ENCODE measurements at regions not wholly inside any gene's neighbourhood (a gene's known extent, or its start where the extent isn't known, plus 50 kb on each side); places are given as distances from the start of the nearest gene placed in this dataset.
A peak's percentile ranks its signal among the peaks of the same experiment; 100 is the strongest.
"Not testable (repeated sequence)": the region's sequence is repeated elsewhere in the genome, so short reads cannot be mapped to it uniquely, and the experiment has no call there.

DNA sequence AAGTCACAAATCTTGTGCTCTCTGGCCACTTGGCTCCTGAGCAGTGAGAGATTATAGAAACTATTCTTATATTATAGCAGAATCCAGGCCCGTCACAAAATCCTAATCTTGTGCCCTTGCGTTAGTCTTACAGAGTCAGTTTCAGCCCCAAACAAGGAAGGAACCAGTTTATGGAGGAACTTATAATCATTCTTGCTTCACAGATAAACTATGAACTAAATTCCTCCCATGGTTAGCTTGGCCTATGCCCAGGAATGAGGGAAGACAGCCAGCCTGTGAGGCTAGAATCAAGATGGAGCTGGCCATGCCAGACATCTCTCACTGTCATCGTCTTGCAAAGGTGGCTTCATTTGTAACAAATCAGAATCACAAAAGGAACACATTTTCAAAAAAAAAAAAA lies 199.7 kb upstream of the PITRM1 start:
- no peak overlapping the region for H3K4me3 ChIP-seq (ENCODE audit: low read depth, low read length)
- peak; percentile 46 for DNase-seq (ENCODE audit: low read depth)

DNA sequence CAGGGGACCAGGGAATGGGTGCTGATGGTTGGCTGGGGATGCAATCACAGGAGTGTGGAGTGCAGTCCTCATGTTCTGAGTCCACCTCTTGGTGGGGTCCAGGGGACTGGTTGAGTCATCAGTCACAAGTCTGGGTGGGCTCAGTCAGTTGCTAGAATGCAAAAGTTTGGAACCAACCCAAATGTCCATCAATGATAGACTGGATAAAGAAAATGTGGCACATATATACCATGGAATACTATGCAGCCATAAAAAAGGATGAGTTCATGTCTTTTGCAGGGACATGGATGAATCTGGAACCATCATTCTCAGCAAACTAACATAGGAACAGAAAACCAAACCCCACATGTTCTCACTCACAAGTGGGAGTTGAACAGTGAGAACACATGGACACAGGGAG lies 199.0 kb upstream of the PITRM1 start:
- not testable (repeated sequence) for DNase-seq (ENCODE audit: low read depth)

More for the DNA sequence above, 199.7 kb upstream of the PITRM1 start:
- TF ChIP-seq, protein P1, sequence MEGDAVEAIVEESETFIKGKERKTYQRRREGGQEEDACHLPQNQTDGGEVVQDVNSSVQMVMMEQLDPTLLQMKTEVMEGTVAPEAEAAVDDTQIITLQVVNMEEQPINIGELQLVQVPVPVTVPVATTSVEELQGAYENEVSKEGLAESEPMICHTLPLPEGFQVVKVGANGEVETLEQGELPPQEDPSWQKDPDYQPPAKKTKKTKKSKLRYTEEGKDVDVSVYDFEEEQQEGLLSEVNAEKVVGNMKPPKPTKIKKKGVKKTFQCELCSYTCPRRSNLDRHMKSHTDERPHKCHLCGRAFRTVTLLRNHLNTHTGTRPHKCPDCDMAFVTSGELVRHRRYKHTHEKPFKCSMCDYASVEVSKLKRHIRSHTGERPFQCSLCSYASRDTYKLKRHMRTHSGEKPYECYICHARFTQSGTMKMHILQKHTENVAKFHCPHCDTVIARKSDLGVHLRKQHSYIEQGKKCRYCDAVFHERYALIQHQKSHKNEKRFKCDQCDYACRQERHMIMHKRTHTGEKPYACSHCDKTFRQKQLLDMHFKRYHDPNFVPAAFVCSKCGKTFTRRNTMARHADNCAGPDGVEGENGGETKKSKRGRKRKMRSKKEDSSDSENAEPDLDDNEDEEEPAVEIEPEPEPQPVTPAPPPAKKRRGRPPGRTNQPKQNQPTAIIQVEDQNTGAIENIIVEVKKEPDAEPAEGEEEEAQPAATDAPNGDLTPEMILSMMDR (IDR thresholded peaks at IDR 0.05; ENCODE audit: insufficient read depth, low read depth, low read length): no peak

DNA sequence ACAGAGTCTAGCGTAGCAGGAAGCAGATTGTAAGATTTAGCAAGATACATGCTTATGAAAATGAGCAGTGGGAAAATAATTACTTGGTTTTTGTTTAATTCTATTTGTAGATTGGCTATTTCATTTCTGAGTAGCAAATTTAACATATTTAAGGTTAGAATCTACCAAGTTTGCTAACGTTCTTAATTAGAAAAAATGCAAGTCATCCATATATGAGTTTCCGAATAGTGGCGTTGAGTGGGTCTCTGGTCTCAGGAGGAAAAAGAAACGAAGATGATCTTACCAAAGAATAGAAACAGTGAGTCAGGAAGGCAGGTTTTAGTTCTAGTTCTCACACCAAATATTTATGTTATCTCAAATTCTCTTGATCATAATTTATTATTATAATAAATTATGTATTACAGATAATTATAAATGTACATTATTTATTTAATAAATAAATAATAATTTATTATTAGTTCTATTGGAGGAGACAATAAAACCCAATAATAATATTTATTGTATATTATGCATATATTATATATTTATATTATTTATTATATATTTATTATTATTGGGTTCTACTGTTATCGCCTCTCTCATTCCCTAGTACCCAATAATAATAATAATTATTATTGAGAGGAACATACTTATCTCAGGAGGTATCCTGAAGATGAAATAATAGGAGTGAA lies 194.3 kb upstream of the PITRM1 start:
- DNase-seq (ENCODE audit: low read depth): no peak
- TF ChIP-seq, protein P1 (IDR thresholded peaks at IDR 0.05; ENCODE audit: insufficient read depth, low read depth, low read length): no peak

More for the DNA sequence above, 199.0 kb upstream of the PITRM1 start:
- H3K4me3 ChIP-seq (ENCODE audit: low read depth, low read length): not testable (repeated sequence)

DNA sequence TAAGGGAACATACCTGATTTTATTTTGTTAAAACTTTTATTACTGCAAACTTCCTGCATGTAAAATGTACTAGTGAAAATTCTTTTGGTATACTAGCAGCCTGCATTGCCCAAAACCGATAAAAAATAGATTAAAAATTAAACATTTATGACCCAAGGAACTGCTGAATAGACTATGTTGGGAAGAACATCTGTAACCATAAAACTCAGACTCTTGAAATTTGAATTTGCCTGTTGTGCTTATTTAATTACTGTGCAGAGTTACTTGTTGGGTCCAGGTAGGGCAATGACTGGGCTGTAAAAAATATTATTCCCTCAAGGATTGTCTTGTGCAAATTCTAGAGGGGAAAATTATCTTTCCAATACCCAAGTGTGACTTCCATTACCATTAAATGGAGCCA lies 193.5 kb upstream of the PITRM1 start:
- TF ChIP-seq, protein P1 (IDR thresholded peaks at IDR 0.05; ENCODE audit: insufficient read depth, low read depth, low read length): no peak
- H3K4me3 ChIP-seq (ENCODE audit: low read depth, low read length): no peak overlapping the region
- DNase-seq (ENCODE audit: low read depth): no peak

More for the DNA sequence above, 194.3 kb upstream of the PITRM1 start:
- H3K4me3 ChIP-seq (ENCODE audit: low read depth, low read length): no peak overlapping the region

DNA sequence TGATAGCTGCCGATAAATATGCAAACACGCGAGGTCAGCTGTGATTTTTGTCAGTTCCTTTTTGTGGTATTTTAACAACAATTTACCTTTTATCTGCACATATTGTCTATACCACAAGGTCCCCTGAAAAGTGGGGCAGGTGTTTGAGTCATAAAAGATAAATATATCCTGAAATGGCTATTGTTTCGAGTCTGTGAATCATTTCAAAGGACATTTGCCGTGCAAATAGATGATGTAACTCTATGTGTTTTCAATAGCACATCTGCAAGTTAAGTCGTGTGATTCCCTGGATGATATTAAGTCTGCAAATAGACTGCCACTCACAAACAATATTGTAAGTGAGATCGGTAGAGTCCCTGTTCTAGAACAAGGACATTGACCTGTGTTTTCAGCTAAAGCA lies 193.0 kb upstream of the PITRM1 start:
- DNase-seq (ENCODE audit: low read depth): no peak
- TF ChIP-seq, protein P1 (IDR thresholded peaks at IDR 0.05; ENCODE audit: insufficient read depth, low read depth, low read length): no peak

DNA sequence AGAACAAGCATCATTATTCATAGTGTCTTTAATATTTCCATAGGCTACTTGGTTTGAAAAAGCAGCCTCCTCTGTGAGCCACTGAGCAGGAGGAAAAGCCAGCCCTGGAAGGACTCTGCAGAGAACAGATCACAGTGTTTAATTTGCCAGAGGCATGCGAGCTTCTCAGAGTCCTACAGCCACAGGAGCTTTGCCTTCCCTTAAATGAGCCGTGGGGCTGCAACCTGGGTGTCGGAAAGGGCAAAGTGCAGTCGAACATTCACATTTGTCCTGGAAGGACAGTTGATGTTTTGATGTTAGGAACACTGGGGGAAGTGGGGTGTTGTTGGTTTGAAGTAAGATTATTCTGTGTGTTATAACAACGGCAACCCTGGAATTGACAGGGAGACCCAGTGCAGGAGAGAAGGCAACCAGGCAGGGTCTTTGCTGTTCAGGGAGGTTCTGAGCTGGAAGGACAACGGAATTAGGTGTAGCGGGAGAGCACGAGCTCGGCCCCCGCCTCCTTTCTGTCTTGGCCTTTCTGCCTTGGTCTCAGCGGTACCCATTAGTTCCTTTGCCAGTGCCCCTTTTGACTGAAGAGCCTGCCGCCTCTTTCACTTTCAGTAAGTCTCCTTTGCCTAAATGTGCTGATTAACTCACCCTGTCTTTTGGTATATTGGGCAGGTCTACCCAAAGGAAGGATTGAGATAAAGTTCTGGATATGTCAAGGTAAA lies 192.3 kb upstream of the PITRM1 start:
- TF ChIP-seq, protein P1 (IDR thresholded peaks at IDR 0.05; ENCODE audit: insufficient read depth, low read depth, low read length): no peak
- DNase-seq (ENCODE audit: low read depth): no peak
- no peak overlapping the region for H3K4me3 ChIP-seq (ENCODE audit: low read depth, low read length)

More for the DNA sequence above, 193.0 kb upstream of the PITRM1 start:
- H3K4me3 ChIP-seq (ENCODE audit: low read depth, low read length): no peak overlapping the region

DNA sequence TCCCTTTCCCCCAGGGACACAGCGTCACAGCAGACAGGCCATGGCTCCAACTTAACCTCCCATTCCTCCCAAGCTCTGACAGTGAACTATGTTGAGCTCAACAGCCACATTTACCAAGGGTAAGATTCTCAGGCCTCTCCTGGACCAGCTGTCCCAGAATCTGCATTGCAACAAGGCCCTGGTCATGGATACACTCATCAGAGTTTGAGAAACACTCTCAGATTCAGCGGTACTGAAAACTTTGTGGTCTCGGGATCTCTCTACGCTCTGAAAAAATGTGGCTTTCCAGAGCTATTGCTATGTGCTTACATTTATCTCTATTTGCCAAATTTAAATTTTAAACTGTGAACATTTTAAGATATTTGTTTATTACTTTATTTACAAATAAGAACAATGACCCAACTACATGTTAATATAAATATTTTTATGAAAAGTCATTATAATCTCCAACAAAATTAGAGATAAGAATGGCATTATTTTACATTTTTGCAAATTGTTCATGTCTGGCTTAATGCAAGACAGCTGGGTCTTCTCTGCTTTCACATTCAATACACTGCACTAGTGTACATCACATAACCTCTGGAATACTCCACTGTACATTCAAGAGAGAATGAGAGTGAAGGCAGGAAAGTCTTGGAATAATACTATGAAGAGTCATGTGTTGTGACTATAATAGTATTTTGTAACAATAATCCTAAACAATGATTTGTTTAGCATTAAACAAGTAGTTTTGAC lies 190.9 kb upstream of the PITRM1 start:
- peak; percentile 73 for DNase-seq (ENCODE audit: low read depth)
- TF ChIP-seq, protein P1 (IDR thresholded peaks at IDR 0.05; ENCODE audit: insufficient read depth, low read depth, low read length): no peak
- H3K4me3 ChIP-seq (ENCODE audit: low read depth, low read length): no peak overlapping the region

Data from fibroblast of villous mesenchyme (primary cell).